Thyroid gland (tissue), 4 donors: ENCODE measurements at regions not wholly inside any gene's neighbourhood (a gene's known extent, or its start where the extent isn't known, plus 50 kb on each side); places are given as distances from the start of the nearest gene placed in this dataset.

Source experiments
- POLR2A ChIP-seq, 2 donors: fragments of 450-650 bp; IDR thresholded peaks; one replicate each; pipeline ENCODE4 v1.6.1; 2017; ENCODE audit warnings: antibody characterized with exemption in 2 of 2, mild to moderate bottlenecking in 2 of 2, moderate library complexity in 1 of 2
- TF ChIP-seq, protein P1 (sequence below), 6 experiments: fragments of 200-600 bp in 3 of 6; fragments of 450-650 bp in 3 of 6; sonication (generic) in 3 of 6; IDR thresholded peaks; one replicate each; pipeline ENCODE4 v1.5.1; 2016 to 2019; ENCODE audit warnings: antibody characterized with exemption in 6 of 6, mild to moderate bottlenecking in 2 of 6, inconsistent platforms in 1 of 6, moderate library complexity in 1 of 6

DNA sequence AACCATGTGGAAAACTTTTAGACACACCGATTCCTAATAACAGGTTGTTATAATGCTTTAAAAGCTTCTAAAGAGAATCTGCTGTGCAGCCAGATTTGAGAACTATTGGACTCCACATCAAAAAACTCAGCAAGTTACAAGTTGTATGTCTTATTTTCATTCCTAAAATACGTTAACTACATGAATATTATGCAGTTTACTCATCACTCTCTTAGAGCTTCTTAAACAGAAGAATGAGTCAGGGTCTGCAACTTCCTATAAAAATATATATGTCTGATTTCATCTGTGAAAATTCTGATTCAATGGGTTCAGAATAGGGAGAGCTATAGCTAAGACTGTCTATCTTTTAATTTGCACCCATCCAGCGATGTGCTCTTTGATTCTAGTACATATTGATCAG lies 244.2 kb upstream of the EPHA3 start:
- no peak for TF ChIP-seq POLR2A (IDR thresholded peaks at IDR 0.05)
- TF ChIP-seq, protein P1, sequence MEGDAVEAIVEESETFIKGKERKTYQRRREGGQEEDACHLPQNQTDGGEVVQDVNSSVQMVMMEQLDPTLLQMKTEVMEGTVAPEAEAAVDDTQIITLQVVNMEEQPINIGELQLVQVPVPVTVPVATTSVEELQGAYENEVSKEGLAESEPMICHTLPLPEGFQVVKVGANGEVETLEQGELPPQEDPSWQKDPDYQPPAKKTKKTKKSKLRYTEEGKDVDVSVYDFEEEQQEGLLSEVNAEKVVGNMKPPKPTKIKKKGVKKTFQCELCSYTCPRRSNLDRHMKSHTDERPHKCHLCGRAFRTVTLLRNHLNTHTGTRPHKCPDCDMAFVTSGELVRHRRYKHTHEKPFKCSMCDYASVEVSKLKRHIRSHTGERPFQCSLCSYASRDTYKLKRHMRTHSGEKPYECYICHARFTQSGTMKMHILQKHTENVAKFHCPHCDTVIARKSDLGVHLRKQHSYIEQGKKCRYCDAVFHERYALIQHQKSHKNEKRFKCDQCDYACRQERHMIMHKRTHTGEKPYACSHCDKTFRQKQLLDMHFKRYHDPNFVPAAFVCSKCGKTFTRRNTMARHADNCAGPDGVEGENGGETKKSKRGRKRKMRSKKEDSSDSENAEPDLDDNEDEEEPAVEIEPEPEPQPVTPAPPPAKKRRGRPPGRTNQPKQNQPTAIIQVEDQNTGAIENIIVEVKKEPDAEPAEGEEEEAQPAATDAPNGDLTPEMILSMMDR (IDR thresholded peaks at IDR 0.05), result no peak
